GM23338 (cell line): ENCODE measurements at regions not wholly inside any gene's neighbourhood (a gene's known extent, or its start where the extent isn't known, plus 50 kb on each side); places are given as distances from the start of the nearest gene placed in this dataset.

Experiments
- ATAC-seq: fragments of 200-7000 bp; cut with Tn5 transposase; 3 replicates; pipeline ENCODE4 v1.9.1; 2020
- DNase-seq: peaks from one replicate; pipeline ENCODE4 v3.0.0-alpha.2; 2015; ENCODE audit warnings: low spot score
- H2AFZ ChIP-seq: fragments of 200-600 bp; sonication (generic); 2 replicates; pipeline ENCODE4 v1.8.0; 2016; ENCODE audit warnings: antibody characterized with exemption, mild to moderate bottlenecking, moderate library complexity
- H3F3A ChIP-seq: fragments of 200-600 bp; sonication (generic); replicated peaks from 2 replicates; pipeline ENCODE4 v1.8.0; 2017; ENCODE audit warnings: antibody characterized with exemption, mixed run types, low read depth
- H3K27ac ChIP-seq: fragments of 200-600 bp; sonication (generic); 2 replicates; pipeline ENCODE4 v1.6.1; 2016; ENCODE audit warnings: low read depth
- H3K27me3 ChIP-seq: fragments of 200-600 bp; sonication (generic); 2 replicates; pipeline ENCODE4 v1.8.0; 2016; ENCODE audit warnings: mild to moderate bottlenecking, mixed run types, moderate library complexity; ENCODE audit not compliant: insufficient read depth
- H3K36me3 ChIP-seq: fragments of 200-600 bp; sonication (generic); 2 replicates; pipeline ENCODE4 v1.8.0; 2016; ENCODE audit warnings: mild to moderate bottlenecking; ENCODE audit not compliant: insufficient read depth
- H3K4me1 ChIP-seq: fragments of 200-600 bp; sonication (generic); 2 replicates; pipeline ENCODE4 v1.8.0; 2016; ENCODE audit warnings: mild to moderate bottlenecking, moderate library complexity; ENCODE audit not compliant: insufficient read depth
- H3K4me2 ChIP-seq: fragments of 200-600 bp; sonication (generic); 2 replicates; pipeline ENCODE4 v1.7.1; 2017; ENCODE audit warnings: mixed run types
- H3K4me3 ChIP-seq: fragments of 200-600 bp; sonication (generic); 2 replicates; pipeline ENCODE4 v1.6.1; 2016; ENCODE audit warnings: mixed run types
- H3K79me2 ChIP-seq: fragments of 200-600 bp; sonication (generic); replicated peaks from 2 replicates; pipeline ENCODE4 v1.8.0; 2017; ENCODE audit warnings: mild to moderate bottlenecking; ENCODE audit not compliant: insufficient read depth
- H3K9me2 ChIP-seq: fragments of 200-600 bp; sonication (generic); 2 replicates; pipeline ENCODE4 v1.8.0; 2017; ENCODE audit not compliant: insufficient read depth
- H4K20me1 ChIP-seq: fragments of 200-600 bp; sonication (generic); replicated peaks from 2 replicates; pipeline ENCODE4 v1.8.0; 2017; ENCODE audit warnings: mild to moderate bottlenecking; ENCODE audit not compliant: insufficient read depth
- H3K27ac Mint-ChIP-seq: 2 replicates; pipeline ENCODE4 v1.8.0; 2020; ENCODE audit warnings: inconsistent platforms, mild to moderate bottlenecking, moderate library complexity, mixed read lengths
- H3K27me3 Mint-ChIP-seq: 3 replicates; pipeline ENCODE4 v1.8.0; 2022; ENCODE audit warnings: low read depth, mild to moderate bottlenecking, moderate library complexity, mixed read lengths, inconsistent platforms; ENCODE audit not compliant: insufficient read depth, poor library complexity
- H3K36me3 Mint-ChIP-seq: 3 replicates; pipeline ENCODE4 v1.8.0; 2021; ENCODE audit warnings: low read depth, mild to moderate bottlenecking, inconsistent platforms, moderate library complexity, mixed read lengths
- H3K4me1 Mint-ChIP-seq: 3 replicates; pipeline ENCODE4 v1.8.0; 2020; ENCODE audit warnings: mild to moderate bottlenecking, inconsistent platforms, mixed read lengths
- H3K4me3 Mint-ChIP-seq: 3 replicates; pipeline ENCODE4 v1.8.0; 2021; ENCODE audit warnings: moderate library complexity, mild to moderate bottlenecking, inconsistent platforms, mixed read lengths
- H3K9me3 Mint-ChIP-seq: 3 replicates; pipeline ENCODE4 v1.8.0; 2020; ENCODE audit warnings: moderate library complexity, mild to moderate bottlenecking, inconsistent platforms, mixed read lengths
- CREB1 ChIP-seq: fragments of 250-450 bp; sonication (Bioruptor Pico); IDR thresholded peaks from 2 replicates; pipeline ENCODE4 v1.5.0; 2020; ENCODE audit warnings: low read depth, mild to moderate bottlenecking, moderate library complexity
- ETS1 ChIP-seq: IDR thresholded peaks from 2 replicates; pipeline ENCODE4 v1.6.1; 2016; ENCODE audit warnings: antibody characterized with exemption
- EZH2 ChIP-seq: fragments of 200-600 bp; sonication (generic); IDR thresholded peaks from one replicate; pipeline ENCODE4 v1.8.0; 2017; ENCODE audit warnings: antibody characterized with exemption, mild to moderate bottlenecking, low read depth; ENCODE audit not compliant: unreplicated experiment
- EZH2phosphoT487 ChIP-seq: fragments of 200-600 bp; sonication (generic); IDR thresholded peaks from one replicate; pipeline ENCODE4 v1.8.1; 2018; ENCODE audit warnings: antibody characterized with exemption; ENCODE audit not compliant: unreplicated experiment
- JUNB ChIP-seq: IDR thresholded peaks from one replicate; pipeline ENCODE4 v1.6.1; 2016; ENCODE audit warnings: antibody characterized with exemption; ENCODE audit not compliant: unreplicated experiment
- NANOG ChIP-seq: IDR thresholded peaks from 2 replicates; pipeline ENCODE4 v1.6.1; 2016; ENCODE audit warnings: antibody characterized with exemption, borderline replicate concordance
- POLR2AphosphoS5 ChIP-seq: IDR thresholded peaks from 2 replicates; pipeline ENCODE4 v1.6.1; 2016; ENCODE audit warnings: antibody characterized with exemption, low read depth
- STAT1 ChIP-seq: IDR thresholded peaks from one replicate; pipeline ENCODE4 v1.6.1; 2016; ENCODE audit warnings: antibody characterized with exemption; ENCODE audit not compliant: unreplicated experiment
- ZNF114 ChIP-seq: fragments of 250-450 bp; sonication (Bioruptor Pico); IDR thresholded peaks from 2 replicates; pipeline ENCODE4 v1.5.0; 2020; ENCODE audit warnings: mild to moderate bottlenecking, moderate library complexity
- ZNF331 ChIP-seq: fragments of 250-450 bp; sonication (Bioruptor Pico); IDR thresholded peaks from 2 replicates; pipeline ENCODE4 v1.5.0; 2020; ENCODE audit warnings: low read depth, mild to moderate bottlenecking, moderate library complexity
- ZNF462 ChIP-seq: fragments of 250-450 bp; sonication (Bioruptor Pico); IDR thresholded peaks from 2 replicates; pipeline ENCODE4 v1.5.0; 2020; ENCODE audit warnings: mild to moderate bottlenecking, moderate library complexity
- TF ChIP-seq, protein P1 (sequence below), 2 experiments: fragments of 200-600 bp in 1 of 2; sonication (generic) in 1 of 2; conservative IDR thresholded peaks; 2 replicates each; pipeline versions ENCODE4 v1.5.1 to v1.6.1; 2016 to 2017; ENCODE audit warnings: antibody characterized with exemption in 2 of 2, low read depth in 2 of 2, mild to moderate bottlenecking in 2 of 2, moderate library complexity in 1 of 2
- TF ChIP-seq, protein P2 (sequence below): IDR thresholded peaks from one replicate; pipeline ENCODE4 v1.6.1; 2018; ENCODE audit warnings: antibody characterized with exemption; ENCODE audit not compliant: unreplicated experiment

DNA sequence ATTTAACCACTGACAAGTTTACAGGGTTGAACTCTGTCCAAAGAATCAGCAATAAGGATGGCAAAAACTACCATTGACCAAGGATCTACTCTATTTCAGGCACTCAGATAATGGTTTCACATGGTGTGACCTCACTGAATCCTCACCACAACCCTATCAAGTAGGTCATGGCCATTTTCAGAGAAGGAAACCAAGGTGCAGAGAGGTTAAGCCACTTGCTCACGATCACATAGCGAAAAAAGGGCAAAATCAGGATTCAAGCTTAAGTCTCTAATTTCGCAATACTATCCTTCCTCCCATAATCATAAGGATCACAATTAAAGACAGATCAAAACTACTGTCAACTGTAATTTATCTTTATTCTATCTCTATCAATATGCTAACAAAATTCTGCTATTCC is 191.0 kb upstream of the AFF2 start:
- no peaks in the 10 kb centered on the region for H3K36me3 ChIP-seq
- H3K36me3 Mint-ChIP-seq = peaks cover 3% of the 10 kb centered on the region; the same call in 2 of the 3 replicates
- H3K27ac ChIP-seq = no peak overlapping the region
- ATAC-seq (no peak), DNase-seq (no peak)
- no peak overlapping the region for H3K4me3 Mint-ChIP-seq
- no peak overlapping the region for H3K4me2 ChIP-seq
- H3K4me3 ChIP-seq = no peak overlapping the region
- no peak overlapping the region for H3K27ac Mint-ChIP-seq
- H3F3A ChIP-seq = no peaks in the 10 kb centered on the region
- H3K4me1 Mint-ChIP-seq = no peaks in the 10 kb centered on the region
- TF ChIP-seq ZNF331 (no peak), EZH2phosphoT487 (no peak), CREB1 (CRISPR knock-in tag) (no peak), STAT1 (no peak), EZH2 (no peak), ZNF462 (CRISPR knock-in tag) (no peak), NANOG (no peak), JUNB (no peak), POLR2AphosphoS5 (no peak), ETS1 (no peak), ZNF114 (CRISPR knock-in tag) (no peak)
- TF ChIP-seq, protein P1, sequence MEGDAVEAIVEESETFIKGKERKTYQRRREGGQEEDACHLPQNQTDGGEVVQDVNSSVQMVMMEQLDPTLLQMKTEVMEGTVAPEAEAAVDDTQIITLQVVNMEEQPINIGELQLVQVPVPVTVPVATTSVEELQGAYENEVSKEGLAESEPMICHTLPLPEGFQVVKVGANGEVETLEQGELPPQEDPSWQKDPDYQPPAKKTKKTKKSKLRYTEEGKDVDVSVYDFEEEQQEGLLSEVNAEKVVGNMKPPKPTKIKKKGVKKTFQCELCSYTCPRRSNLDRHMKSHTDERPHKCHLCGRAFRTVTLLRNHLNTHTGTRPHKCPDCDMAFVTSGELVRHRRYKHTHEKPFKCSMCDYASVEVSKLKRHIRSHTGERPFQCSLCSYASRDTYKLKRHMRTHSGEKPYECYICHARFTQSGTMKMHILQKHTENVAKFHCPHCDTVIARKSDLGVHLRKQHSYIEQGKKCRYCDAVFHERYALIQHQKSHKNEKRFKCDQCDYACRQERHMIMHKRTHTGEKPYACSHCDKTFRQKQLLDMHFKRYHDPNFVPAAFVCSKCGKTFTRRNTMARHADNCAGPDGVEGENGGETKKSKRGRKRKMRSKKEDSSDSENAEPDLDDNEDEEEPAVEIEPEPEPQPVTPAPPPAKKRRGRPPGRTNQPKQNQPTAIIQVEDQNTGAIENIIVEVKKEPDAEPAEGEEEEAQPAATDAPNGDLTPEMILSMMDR (conservative IDR thresholded peaks at IDR 0.05; ENCODE audit: low read depth in 2 of 2) = no peak
- TF ChIP-seq, protein P2, sequence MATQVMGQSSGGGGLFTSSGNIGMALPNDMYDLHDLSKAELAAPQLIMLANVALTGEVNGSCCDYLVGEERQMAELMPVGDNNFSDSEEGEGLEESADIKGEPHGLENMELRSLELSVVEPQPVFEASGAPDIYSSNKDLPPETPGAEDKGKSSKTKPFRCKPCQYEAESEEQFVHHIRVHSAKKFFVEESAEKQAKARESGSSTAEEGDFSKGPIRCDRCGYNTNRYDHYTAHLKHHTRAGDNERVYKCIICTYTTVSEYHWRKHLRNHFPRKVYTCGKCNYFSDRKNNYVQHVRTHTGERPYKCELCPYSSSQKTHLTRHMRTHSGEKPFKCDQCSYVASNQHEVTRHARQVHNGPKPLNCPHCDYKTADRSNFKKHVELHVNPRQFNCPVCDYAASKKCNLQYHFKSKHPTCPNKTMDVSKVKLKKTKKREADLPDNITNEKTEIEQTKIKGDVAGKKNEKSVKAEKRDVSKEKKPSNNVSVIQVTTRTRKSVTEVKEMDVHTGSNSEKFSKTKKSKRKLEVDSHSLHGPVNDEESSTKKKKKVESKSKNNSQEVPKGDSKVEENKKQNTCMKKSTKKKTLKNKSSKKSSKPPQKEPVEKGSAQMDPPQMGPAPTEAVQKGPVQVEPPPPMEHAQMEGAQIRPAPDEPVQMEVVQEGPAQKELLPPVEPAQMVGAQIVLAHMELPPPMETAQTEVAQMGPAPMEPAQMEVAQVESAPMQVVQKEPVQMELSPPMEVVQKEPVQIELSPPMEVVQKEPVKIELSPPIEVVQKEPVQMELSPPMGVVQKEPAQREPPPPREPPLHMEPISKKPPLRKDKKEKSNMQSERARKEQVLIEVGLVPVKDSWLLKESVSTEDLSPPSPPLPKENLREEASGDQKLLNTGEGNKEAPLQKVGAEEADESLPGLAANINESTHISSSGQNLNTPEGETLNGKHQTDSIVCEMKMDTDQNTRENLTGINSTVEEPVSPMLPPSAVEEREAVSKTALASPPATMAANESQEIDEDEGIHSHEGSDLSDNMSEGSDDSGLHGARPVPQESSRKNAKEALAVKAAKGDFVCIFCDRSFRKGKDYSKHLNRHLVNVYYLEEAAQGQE = no peak
- peaks cover 10% of the 10 kb centered on the region for H3K27me3 Mint-ChIP-seq
- H3K79me2 ChIP-seq = no peaks in the 10 kb centered on the region
- peaks cover 8% of the 10 kb centered on the region for H3K9me3 Mint-ChIP-seq
- no peaks in the 10 kb centered on the region for H3K27me3 ChIP-seq
- H3K4me1 ChIP-seq = no peaks in the 10 kb centered on the region
- H4K20me1 ChIP-seq = no peaks in the 10 kb centered on the region
- no peaks in the 10 kb centered on the region for H3K9me2 ChIP-seq
- H2AFZ ChIP-seq = no peak overlapping the region
